Dedifferentiated amniotic fluid mesenchymal stem cell (primary cell): ENCODE measurements at regions not wholly inside any gene's neighbourhood (a gene's known extent, or its start where the extent isn't known, plus 50 kb on each side); places are given as distances from the start of the nearest gene placed in this dataset.
"Not testable (repeated sequence)": the region's sequence is repeated elsewhere in the genome, so short reads cannot be mapped to it uniquely, and the experiment has no call there.

Experiments
- DNase-seq: peaks from one replicate; pipeline ENCODE4 v3.0.0-alpha.2; 2016; ENCODE audit errors: extremely low spot score

- no peak for DNase-seq
Measured at GRCh38 chr6:119814609-119815400, 465.2 kb upstream of the MAN1A1 start.

GRCh38 chr6:119802464-119802863 is 452.9 kb upstream of the MAN1A1 start:
- no peak for DNase-seq

- no peak for DNase-seq
Measured at GRCh38 chr6:119801056-119801455, 451.5 kb upstream of the MAN1A1 start.

GRCh38 chr6:119800526-119800925 is 451.0 kb upstream of the MAN1A1 start:
- DNase-seq: no peak

GRCh38 chr6:119799596-119800509 is 450.3 kb upstream of the MAN1A1 start:
- no peak for DNase-seq

- no peak for DNase-seq
Measured at GRCh38 chr6:119791736-119792135, 442.2 kb upstream of the MAN1A1 start.

- no peak for DNase-seq
Measured at GRCh38 chr6:119781365-119781764, 431.8 kb upstream of the MAN1A1 start.

- DNase-seq: no peak
Measured at GRCh38 chr6:119768201-119768600, 418.6 kb upstream of the MAN1A1 start.

GRCh38 chr6:119764927-119765681 is 415.5 kb upstream of the MAN1A1 start:
- DNase-seq: no peak

- DNase-seq: no peak
Measured at GRCh38 chr6:119760046-119760445, 410.5 kb upstream of the MAN1A1 start.

GRCh38 chr6:119758385-119758784 is 408.8 kb upstream of the MAN1A1 start:
- DNase-seq: no peak

- DNase-seq: no peak
Measured at GRCh38 chr6:119757467-119757866, 407.9 kb upstream of the MAN1A1 start.

GRCh38 chr6:119749335-119749734 is 399.8 kb upstream of the MAN1A1 start:
- no peak for DNase-seq

GRCh38 chr6:119748535-119748934 is 399.0 kb upstream of the MAN1A1 start:
- not testable (repeated sequence) for DNase-seq

GRCh38 chr6:119742188-119742803 is 392.7 kb upstream of the MAN1A1 start:
- no peak for DNase-seq

- DNase-seq: no peak
Measured at GRCh38 chr6:119739769-119740168, 390.2 kb upstream of the MAN1A1 start.

GRCh38 chr6:119738425-119738824 is 388.9 kb upstream of the MAN1A1 start:
- no peak for DNase-seq

- no peak for DNase-seq
Measured at GRCh38 chr6:119736296-119737021, 386.9 kb upstream of the MAN1A1 start.

- DNase-seq: no peak
Measured at GRCh38 chr6:119735530-119735929, 386.0 kb upstream of the MAN1A1 start.

GRCh38 chr6:119734227-119734626 is 384.7 kb upstream of the MAN1A1 start:
- DNase-seq: no peak

- no peak for DNase-seq
Measured at GRCh38 chr6:119728935-119729334, 379.4 kb upstream of the MAN1A1 start.
